ENCODE measurements at regions not wholly inside any gene's neighbourhood (a gene's known extent, or its start where the extent isn't known, plus 50 kb on each side); places are given as distances from the start of the nearest gene placed in this dataset.

- H3K4ac ChIP-seq (ENCODE audit: low read depth, low read length) = no peak overlapping the region
- no peak overlapping the region for H3K23ac ChIP-seq (ENCODE audit: low read length)
- H3K4me2 ChIP-seq (ENCODE audit: low read length) = no peak overlapping the region
- H2AK5ac ChIP-seq (ENCODE audit: low read length) = no peak overlapping the region
- no peak overlapping the region for H3K27ac ChIP-seq (ENCODE audit: low read depth, low read length)
- no peaks in the 10 kb centered on the region for H3K9me3 ChIP-seq (ENCODE audit: insufficient read depth, low read depth, low read length)
- no peaks in the 10 kb centered on the region for H3K36me3 ChIP-seq (ENCODE audit: control insufficient read depth in 1 of 2, insufficient read depth in 2 of 2, low read length in 2 of 2)
- WGBS (ENCODE audit: extremely low coverage, insufficient coverage, insufficient read length) = no CpG with 5 or more reads among the region's 2 CpGs
- no peaks in the 10 kb centered on the region for H3K27me3 ChIP-seq (ENCODE audit: insufficient read depth, low read length)
- no peak overlapping the region for H4K91ac ChIP-seq (ENCODE audit: low read depth, low read length)
- no peak overlapping the region for H2AFZ ChIP-seq (ENCODE audit: insufficient read depth, low read length, poor library complexity)
- H3K9ac ChIP-seq (ENCODE audit: low read length) = no peak overlapping the region
- H2BK12ac ChIP-seq (ENCODE audit: low read length) = no peak overlapping the region
- no peak overlapping the region for H3K14ac ChIP-seq (ENCODE audit: low read length)
- H3K79me2 ChIP-seq (ENCODE audit: control insufficient read depth, insufficient read depth, low read length, poor library complexity) = no peaks in the 10 kb centered on the region
- DNase-seq = no peak
- no peak overlapping the region for H4K8ac ChIP-seq (ENCODE audit: low read depth, low read length)
- no peaks in the 10 kb centered on the region for H3K79me1 ChIP-seq (ENCODE audit: low read length)
- no peak overlapping the region for H2BK5ac ChIP-seq (ENCODE audit: low read depth, low read length, poor library complexity)
- H3K18ac ChIP-seq (ENCODE audit: low read length) = no peak overlapping the region
- H3K4me3 ChIP-seq (ENCODE audit: low read depth, low read length) = no peak overlapping the region
- H4K12ac ChIP-seq (ENCODE audit: low read depth, low read length) = no peak overlapping the region
- no peak overlapping the region for H2BK120ac ChIP-seq (ENCODE audit: insufficient read depth, low read length, poor library complexity)
- no peaks in the 10 kb centered on the region for H3K4me1 ChIP-seq (ENCODE audit: control insufficient read depth in 1 of 2, insufficient read depth in 2 of 2, low read length in 2 of 2)
Observed at GRCh38 chr5:114249823-114250222, 112.0 kb upstream of the KCNN2 start.

GRCh38 chr5:114250536-114250935 lies 111.3 kb upstream of the KCNN2 start:
- H3K4me3 ChIP-seq (ENCODE audit: low read depth, low read length) = no peak overlapping the region
- no peaks in the 10 kb centered on the region for H3K36me3 ChIP-seq (ENCODE audit: control insufficient read depth in 1 of 2, insufficient read depth in 2 of 2, low read length in 2 of 2)
- H3K79me1 ChIP-seq (ENCODE audit: low read length) = no peaks in the 10 kb centered on the region
- no CpG with 5 or more reads among the region's 3 CpGs for WGBS (ENCODE audit: extremely low coverage, insufficient coverage, insufficient read length)
- no peak overlapping the region for H3K23ac ChIP-seq (ENCODE audit: low read length)
- no peaks in the 10 kb centered on the region for H3K9me3 ChIP-seq (ENCODE audit: insufficient read depth, low read depth, low read length)
- H3K4ac ChIP-seq (ENCODE audit: low read depth, low read length) = no peak overlapping the region
- H3K4me1 ChIP-seq (ENCODE audit: control insufficient read depth in 1 of 2, insufficient read depth in 2 of 2, low read length in 2 of 2) = no peaks in the 10 kb centered on the region
- H2BK12ac ChIP-seq (ENCODE audit: low read length) = no peak overlapping the region
- H3K27me3 ChIP-seq (ENCODE audit: insufficient read depth, low read length) = no peaks in the 10 kb centered on the region
- no peak overlapping the region for H2AK5ac ChIP-seq (ENCODE audit: low read length)
- no peak overlapping the region for H4K8ac ChIP-seq (ENCODE audit: low read depth, low read length)
- no peak overlapping the region for H3K9ac ChIP-seq (ENCODE audit: low read length)
- no peak overlapping the region for H3K14ac ChIP-seq (ENCODE audit: low read length)
- H2AFZ ChIP-seq (ENCODE audit: insufficient read depth, low read length, poor library complexity) = no peak overlapping the region
- H3K79me2 ChIP-seq (ENCODE audit: control insufficient read depth, insufficient read depth, low read length, poor library complexity) = no peaks in the 10 kb centered on the region
- no peak for DNase-seq
- no peak overlapping the region for H3K4me2 ChIP-seq (ENCODE audit: low read length)
- no peak overlapping the region for H2BK120ac ChIP-seq (ENCODE audit: insufficient read depth, low read length, poor library complexity)
- H4K91ac ChIP-seq (ENCODE audit: low read depth, low read length) = no peak overlapping the region
- H3K18ac ChIP-seq (ENCODE audit: low read length) = no peak overlapping the region
- no peak overlapping the region for H4K12ac ChIP-seq (ENCODE audit: low read depth, low read length)
- H3K27ac ChIP-seq (ENCODE audit: low read depth, low read length) = no peak overlapping the region
- no peak overlapping the region for H2BK5ac ChIP-seq (ENCODE audit: low read depth, low read length, poor library complexity)

GRCh38 chr5:114252226-114252625 lies 109.6 kb upstream of the KCNN2 start:
- no peak overlapping the region for H4K91ac ChIP-seq (ENCODE audit: low read depth, low read length)
- no peak overlapping the region for H3K27ac ChIP-seq (ENCODE audit: low read depth, low read length)
- DNase-seq = no peak
- H3K18ac ChIP-seq (ENCODE audit: low read length) = no peak overlapping the region
- no peaks in the 10 kb centered on the region for H3K79me2 ChIP-seq (ENCODE audit: control insufficient read depth, insufficient read depth, low read length, poor library complexity)
- no peaks in the 10 kb centered on the region for H3K9me3 ChIP-seq (ENCODE audit: insufficient read depth, low read depth, low read length)
- H3K4me1 ChIP-seq (ENCODE audit: control insufficient read depth in 1 of 2, insufficient read depth in 2 of 2, low read length in 2 of 2) = no peaks in the 10 kb centered on the region
- no peaks in the 10 kb centered on the region for H3K36me3 ChIP-seq (ENCODE audit: control insufficient read depth in 1 of 2, insufficient read depth in 2 of 2, low read length in 2 of 2)
- H2AFZ ChIP-seq (ENCODE audit: insufficient read depth, low read length, poor library complexity) = no peak overlapping the region
- H3K4me3 ChIP-seq (ENCODE audit: low read depth, low read length) = no peak overlapping the region
- H3K9ac ChIP-seq (ENCODE audit: low read length) = no peak overlapping the region
- no peaks in the 10 kb centered on the region for H3K79me1 ChIP-seq (ENCODE audit: low read length)
- H4K12ac ChIP-seq (ENCODE audit: low read depth, low read length) = no peak overlapping the region
- H4K8ac ChIP-seq (ENCODE audit: low read depth, low read length) = no peak overlapping the region
- no peak overlapping the region for H2BK12ac ChIP-seq (ENCODE audit: low read length)
- no peak overlapping the region for H3K14ac ChIP-seq (ENCODE audit: low read length)
- H2BK120ac ChIP-seq (ENCODE audit: insufficient read depth, low read length, poor library complexity) = no peak overlapping the region
- H2BK5ac ChIP-seq (ENCODE audit: low read depth, low read length, poor library complexity) = no peak overlapping the region
- no peak overlapping the region for H2AK5ac ChIP-seq (ENCODE audit: low read length)
- H3K4ac ChIP-seq (ENCODE audit: low read depth, low read length) = no peak overlapping the region
- no peak overlapping the region for H3K23ac ChIP-seq (ENCODE audit: low read length)
- H3K4me2 ChIP-seq (ENCODE audit: low read length) = no peak overlapping the region
- H3K27me3 ChIP-seq (ENCODE audit: insufficient read depth, low read length) = no peaks in the 10 kb centered on the region

- H3K9ac ChIP-seq (ENCODE audit: low read length) = no peak overlapping the region
- H3K18ac ChIP-seq (ENCODE audit: low read length) = no peak overlapping the region
- H3K4ac ChIP-seq (ENCODE audit: low read depth, low read length) = no peak overlapping the region
- H3K23ac ChIP-seq (ENCODE audit: low read length) = no peak overlapping the region
- no peak overlapping the region for H4K8ac ChIP-seq (ENCODE audit: low read depth, low read length)
- no peak overlapping the region for H3K4me2 ChIP-seq (ENCODE audit: low read length)
- no peak overlapping the region for H3K14ac ChIP-seq (ENCODE audit: low read length)
- H3K9me3 ChIP-seq (ENCODE audit: insufficient read depth, low read depth, low read length) = no peaks in the 10 kb centered on the region
- no peak overlapping the region for H2AFZ ChIP-seq (ENCODE audit: insufficient read depth, low read length, poor library complexity)
- H4K91ac ChIP-seq (ENCODE audit: low read depth, low read length) = no peak overlapping the region
- no peak overlapping the region for H2BK5ac ChIP-seq (ENCODE audit: low read depth, low read length, poor library complexity)
- no peaks in the 10 kb centered on the region for H3K4me1 ChIP-seq (ENCODE audit: control insufficient read depth in 1 of 2, insufficient read depth in 2 of 2, low read length in 2 of 2)
- no peak overlapping the region for H2AK5ac ChIP-seq (ENCODE audit: low read length)
- no peaks in the 10 kb centered on the region for H3K36me3 ChIP-seq (ENCODE audit: control insufficient read depth in 1 of 2, insufficient read depth in 2 of 2, low read length in 2 of 2)
- DNase-seq = no peak
- H3K4me3 ChIP-seq (ENCODE audit: low read depth, low read length) = no peak overlapping the region
- no peak overlapping the region for H4K12ac ChIP-seq (ENCODE audit: low read depth, low read length)
- no peak overlapping the region for H3K27ac ChIP-seq (ENCODE audit: low read depth, low read length)
- no peaks in the 10 kb centered on the region for H3K79me1 ChIP-seq (ENCODE audit: low read length)
- no peaks in the 10 kb centered on the region for H3K79me2 ChIP-seq (ENCODE audit: control insufficient read depth, insufficient read depth, low read length, poor library complexity)
- H3K27me3 ChIP-seq (ENCODE audit: insufficient read depth, low read length) = no peaks in the 10 kb centered on the region
- no CpG with 5 or more reads among the region's 3 CpGs for WGBS (ENCODE audit: extremely low coverage, insufficient coverage, insufficient read length)
- H2BK120ac ChIP-seq (ENCODE audit: insufficient read depth, low read length, poor library complexity) = no peak overlapping the region
- no peak overlapping the region for H2BK12ac ChIP-seq (ENCODE audit: low read length)
Observed at GRCh38 chr5:114255260-114255659, 106.6 kb upstream of the KCNN2 start.

GRCh38 chr5:114261989-114262388 lies 99.9 kb upstream of the KCNN2 start:
- Histone ChIP-seq H2AFZ (ENCODE audit: insufficient read depth, low read length, poor library complexity) (no peak overlapping the region), H3K79me2 (ENCODE audit: control insufficient read depth, insufficient read depth, low read length, poor library complexity) (no peaks in the 10 kb centered on the region), H4K8ac (ENCODE audit: low read depth, low read length) (no peak overlapping the region), H3K4me3 (ENCODE audit: low read depth, low read length) (no peak overlapping the region), H3K14ac (ENCODE audit: low read length) (no peak overlapping the region), H3K4me2 (ENCODE audit: low read length) (no peak overlapping the region), H3K36me3 (ENCODE audit: control insufficient read depth in 1 of 2, insufficient read depth in 2 of 2, low read length in 2 of 2) (no peaks in the 10 kb centered on the region), H2AK5ac (ENCODE audit: low read length) (no peak overlapping the region), H3K27ac (ENCODE audit: low read depth, low read length) (no peak overlapping the region), H3K4me1 (ENCODE audit: control insufficient read depth in 1 of 2, insufficient read depth in 2 of 2, low read length in 2 of 2) (no peaks in the 10 kb centered on the region), H3K4ac (ENCODE audit: low read depth, low read length) (no peak overlapping the region), H4K12ac (ENCODE audit: low read depth, low read length) (no peak overlapping the region), H3K9ac (ENCODE audit: low read length) (no peak overlapping the region), H2BK12ac (ENCODE audit: low read length) (no peak overlapping the region), H3K79me1 (ENCODE audit: low read length) (no peaks in the 10 kb centered on the region), H2BK5ac (ENCODE audit: low read depth, low read length, poor library complexity) (no peak overlapping the region), H3K27me3 (ENCODE audit: insufficient read depth, low read length) (no peaks in the 10 kb centered on the region), H2BK120ac (ENCODE audit: insufficient read depth, low read length, poor library complexity) (no peak overlapping the region), H3K9me3 (ENCODE audit: insufficient read depth, low read depth, low read length) (no peaks in the 10 kb centered on the region), H4K91ac (ENCODE audit: low read depth, low read length) (no peak overlapping the region), H3K18ac (ENCODE audit: low read length) (no peak overlapping the region), H3K23ac (ENCODE audit: low read length) (no peak overlapping the region)
- WGBS (ENCODE audit: extremely low coverage, insufficient coverage, insufficient read length) = no CpG with 5 or more reads among the region's 3 CpGs
- no peak for DNase-seq

Measured in trophoblast cell (in vitro differentiated cells and primary cell).